GM18909 (cell line): ENCODE measurements at regions not wholly inside any gene's neighbourhood (a gene's known extent, or its start where the extent isn't known, plus 50 kb on each side); places are given as distances from the start of the nearest gene placed in this dataset.
"Not testable (repeated sequence)": the region's sequence is repeated elsewhere in the genome, so short reads cannot be mapped to it uniquely, and the experiment has no call there.

Experiments
- ATAC-seq: cut with Tn5 transposase; IDR thresholded peaks from one replicate; pipeline ENCODE4 v1.9.1; 2021; ENCODE audit warnings: mild to moderate bottlenecking; ENCODE audit not compliant: unreplicated experiment, poor library complexity

GRCh38 chr3:137110392-137110996 lies 152.7 kb downstream of the IL20RB start:
- ATAC-seq = peak; percentile 72

- ATAC-seq = no peak
Observed at GRCh38 chr3:137111497-137111896, 153.7 kb downstream of the IL20RB start.

GRCh38 chr3:137116619-137117018 lies 158.8 kb downstream of the IL20RB start:
- ATAC-seq = no peak

GRCh38 chr3:137121704-137122314 lies 164.0 kb downstream of the IL20RB start:
- peak; percentile 80 for ATAC-seq

GRCh38 chr3:137131081-137131480 lies 173.3 kb downstream of the IL20RB start:
- no peak for ATAC-seq

GRCh38 chr3:137134431-137134830 lies 176.6 kb downstream of the IL20RB start:
- no peak for ATAC-seq

GRCh38 chr3:137148406-137148805 lies 190.6 kb downstream of the IL20RB start:
- ATAC-seq = no peak

GRCh38 chr3:137148917-137149316 lies 191.1 kb downstream of the IL20RB start:
- no peak for ATAC-seq

- no peak for ATAC-seq
Observed at GRCh38 chr3:137150825-137151224, 193.0 kb downstream of the IL20RB start.

- ATAC-seq = not testable (repeated sequence)
Observed at GRCh38 chr3:137153046-137153445, 195.3 kb downstream of the IL20RB start.

- no peak for ATAC-seq
Observed at GRCh38 chr3:137163241-137163871, 205.6 kb downstream of the IL20RB start.

- ATAC-seq = no peak
Observed at GRCh38 chr3:137163958-137164357, 206.2 kb downstream of the IL20RB start.

GRCh38 chr3:137165117-137165806 lies 207.5 kb downstream of the IL20RB start:
- no peak for ATAC-seq

GRCh38 chr3:137171834-137172603 lies 214.2 kb downstream of the IL20RB start:
- ATAC-seq = no peak

- no peak for ATAC-seq
Observed at GRCh38 chr3:137172728-137173127, 214.9 kb downstream of the IL20RB start.

GRCh38 chr3:137174514-137174913 lies 216.7 kb downstream of the IL20RB start:
- no peak for ATAC-seq

- ATAC-seq = no peak
Observed at GRCh38 chr3:137180220-137180619, 222.4 kb downstream of the IL20RB start.

GRCh38 chr3:137191133-137191923 lies 233.5 kb downstream of the IL20RB start:
- no peak for ATAC-seq

GRCh38 chr3:137191951-137192350 lies 234.2 kb downstream of the IL20RB start:
- ATAC-seq = no peak

- no peak for ATAC-seq
Observed at GRCh38 chr3:137194301-137194700, 236.5 kb downstream of the IL20RB start.
